GM21723 (cell line): ENCODE measurements at regions not wholly inside any gene's neighbourhood (a gene's known extent, or its start where the extent isn't known, plus 50 kb on each side); places are given as distances from the start of the nearest gene placed in this dataset.
"Not testable (repeated sequence)": the region's sequence is repeated elsewhere in the genome, so short reads cannot be mapped to it uniquely, and the experiment has no call there.

Source experiments
- ATAC-seq: cut with Tn5 transposase; IDR thresholded peaks from one replicate; pipeline ENCODE4 v1.9.1; 2021; ENCODE audit warnings: mild to moderate bottlenecking, moderate library complexity; ENCODE audit not compliant: unreplicated experiment

DNA sequence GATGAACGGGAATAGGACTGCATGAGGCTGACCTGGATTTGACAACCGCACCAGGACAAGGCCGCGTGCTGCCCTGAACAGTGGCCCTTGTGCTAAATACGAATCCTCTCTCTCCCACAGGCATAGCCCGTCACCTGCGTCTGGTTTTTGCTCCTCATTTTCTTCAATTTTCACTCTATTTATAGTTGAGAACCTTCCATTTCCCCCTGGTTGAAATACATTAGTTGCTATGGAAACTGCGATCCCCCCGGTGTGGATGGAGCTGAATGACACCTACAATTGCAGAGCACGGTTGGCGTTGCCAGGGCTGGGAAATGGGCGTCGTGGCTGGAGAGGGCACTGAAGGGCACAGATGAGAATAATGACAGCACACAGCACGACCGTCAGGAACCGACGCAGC lies 158.6 kb upstream of the PITRM1 start:
- ATAC-seq: no peak

DNA sequence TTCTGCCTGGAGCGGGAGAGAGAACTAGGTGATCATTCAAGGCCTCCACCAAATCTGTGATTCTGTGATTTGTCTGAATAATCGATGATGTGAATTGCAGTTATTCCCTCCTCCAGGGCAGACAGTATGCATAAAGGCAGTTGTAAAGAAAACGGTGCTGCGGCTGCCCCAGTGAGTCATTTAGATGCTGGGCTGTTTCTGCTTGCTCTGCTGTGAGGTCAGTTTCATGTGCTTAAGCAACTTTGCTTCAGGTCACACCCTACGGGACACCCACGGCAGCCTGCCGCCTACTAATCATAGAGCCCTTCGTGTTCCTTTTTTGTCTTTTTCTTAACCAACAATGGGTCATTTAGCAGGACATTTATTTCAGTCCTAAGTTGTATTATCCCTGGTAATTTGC lies 158.1 kb upstream of the PITRM1 start:
- ATAC-seq: no peak

DNA sequence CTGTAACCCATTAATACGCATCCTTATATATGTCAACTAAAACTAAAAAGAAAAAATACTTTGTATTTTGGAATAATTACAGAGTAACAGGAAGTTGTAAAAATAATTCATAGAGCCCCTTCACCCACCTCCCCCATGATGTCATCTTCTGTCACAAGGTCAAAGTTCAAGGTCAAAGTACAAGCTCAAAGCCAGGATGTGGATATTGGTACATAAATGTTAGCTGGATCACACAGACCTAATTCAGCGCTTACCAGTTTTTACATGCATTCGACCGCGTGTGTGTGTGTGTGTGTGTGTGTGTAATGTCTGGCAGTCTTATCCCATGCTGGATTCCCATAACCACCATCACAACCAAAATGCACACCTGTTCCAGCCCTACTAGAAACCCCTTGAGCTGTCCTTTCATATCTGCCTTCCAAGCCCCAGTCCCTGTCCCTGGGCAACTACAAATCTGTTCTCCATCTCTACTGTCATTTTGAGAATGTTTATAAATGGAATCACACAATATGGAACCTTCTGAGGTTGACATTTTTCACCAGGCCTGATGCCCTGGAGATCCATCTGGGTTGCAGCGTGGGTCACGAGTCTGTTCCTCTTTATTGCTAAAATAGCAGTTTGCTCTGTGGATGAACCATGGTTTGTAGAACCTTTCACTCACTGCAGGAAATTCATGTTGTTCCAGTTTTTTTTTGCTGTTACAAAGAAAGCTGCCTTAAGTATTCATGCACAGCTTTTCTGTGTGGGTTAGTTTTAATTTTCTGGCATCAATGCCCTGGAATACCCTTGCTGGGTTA lies 153.6 kb upstream of the PITRM1 start:
- no peak for ATAC-seq

DNA sequence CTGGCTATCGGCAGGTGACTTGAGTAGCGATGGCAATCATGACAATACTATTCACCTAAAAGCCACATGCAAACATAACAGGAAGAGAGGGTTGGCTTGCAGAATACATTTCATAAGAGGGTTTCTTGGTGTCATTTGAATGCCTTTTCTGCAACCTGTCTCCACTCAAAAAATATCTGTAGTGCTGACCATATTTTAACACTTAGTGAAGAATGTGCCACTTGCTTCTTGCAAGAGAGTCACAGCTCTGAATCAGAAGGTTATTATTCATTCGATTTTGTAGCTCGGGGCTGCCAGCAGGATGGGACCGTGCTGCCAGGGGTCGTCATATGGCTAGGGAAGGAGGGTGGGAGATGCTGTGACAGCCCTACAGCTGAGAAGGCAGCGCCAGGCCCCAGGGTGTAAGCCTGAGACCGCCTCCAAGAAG lies 152.0 kb upstream of the PITRM1 start:
- no peak for ATAC-seq

DNA sequence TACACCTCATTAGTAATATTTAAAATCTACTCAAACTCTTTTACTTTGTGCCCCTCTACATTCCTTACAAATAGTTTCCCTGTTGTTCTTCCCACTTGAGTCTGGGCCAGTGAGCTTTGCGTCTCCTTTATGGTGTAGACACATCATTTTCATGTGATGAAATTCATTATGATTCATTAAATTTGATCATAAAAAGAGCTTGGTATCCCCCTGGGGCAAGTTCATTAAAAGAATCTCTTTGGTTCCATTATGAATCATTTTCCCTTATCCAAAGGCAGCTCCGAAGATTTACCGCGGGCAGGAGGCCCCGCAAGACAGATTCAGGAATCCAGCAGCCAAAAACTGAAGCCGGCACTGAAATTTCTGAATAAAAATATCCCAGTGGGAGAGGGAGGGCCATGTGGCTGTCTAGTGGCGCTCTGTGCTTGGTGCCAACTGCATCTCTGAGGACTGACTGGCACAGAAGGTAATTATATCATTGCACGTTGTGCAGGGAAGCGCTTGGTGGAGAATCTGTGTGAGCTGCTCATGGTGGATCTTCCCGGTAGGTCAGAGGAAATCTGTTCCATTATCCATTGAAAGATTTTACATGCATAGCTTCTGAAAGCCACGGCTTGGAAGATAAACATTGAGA lies 151.4 kb upstream of the PITRM1 start:
- ATAC-seq: no peak

DNA sequence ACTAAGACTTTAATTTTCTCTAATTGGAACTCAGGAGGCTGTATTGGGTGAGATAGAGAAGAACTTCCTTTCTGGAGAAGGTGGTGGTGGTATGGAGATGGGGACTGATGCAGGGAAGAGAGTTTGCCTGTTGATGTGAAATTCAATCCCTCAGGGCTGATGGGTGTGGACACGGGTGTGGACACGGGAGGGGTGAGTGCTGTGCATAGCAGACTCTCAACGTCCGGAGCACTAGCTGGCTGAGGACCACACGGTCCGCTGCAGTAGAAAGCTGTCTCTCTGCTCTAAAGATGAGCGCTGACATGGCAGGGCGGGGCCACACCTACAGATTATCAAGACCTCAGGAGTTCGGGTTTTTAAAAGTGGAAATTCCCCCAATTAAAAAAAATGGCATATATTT lies 148.5 kb upstream of the PITRM1 start:
- ATAC-seq: no peak

DNA sequence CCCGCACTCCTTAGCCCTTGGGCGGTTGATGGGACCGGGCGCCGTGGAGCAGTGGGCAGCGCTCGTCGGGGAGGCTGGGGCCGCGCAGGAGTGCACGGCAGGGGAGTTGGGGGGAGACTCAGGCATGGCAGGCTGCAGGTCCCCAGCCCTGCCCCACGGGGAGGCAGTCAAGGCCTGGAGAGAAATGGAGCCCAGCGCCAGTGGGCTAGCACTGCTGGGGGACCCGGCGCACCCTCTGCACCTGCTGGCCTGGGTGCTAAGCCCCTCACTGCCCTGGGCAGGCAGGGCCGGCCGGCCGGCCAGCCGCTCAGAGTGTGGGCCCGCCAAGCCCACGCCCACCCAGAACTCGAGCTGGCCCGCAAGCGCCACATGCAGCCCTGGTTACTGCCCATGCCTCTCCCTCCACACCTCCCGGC lies 147.2 kb upstream of the PITRM1 start:
- ATAC-seq: no peak

DNA sequence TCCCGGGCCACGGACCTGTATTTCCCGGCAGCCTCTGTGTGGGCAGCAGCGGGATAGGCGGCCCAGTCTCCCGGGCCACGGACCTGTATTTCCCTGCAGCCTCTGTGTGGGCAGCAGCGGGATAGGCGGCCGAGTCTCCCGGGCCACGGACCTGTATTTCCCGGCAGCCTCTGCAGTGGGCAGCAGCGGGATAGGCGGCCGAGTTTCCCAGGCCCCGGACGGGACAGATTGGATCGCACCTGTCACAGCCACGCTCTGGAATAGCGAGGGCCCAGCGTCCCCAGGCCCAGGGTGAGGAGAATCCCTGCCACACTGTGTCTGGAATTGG lies 145.9 kb upstream of the PITRM1 start:
- not testable (repeated sequence) for ATAC-seq

DNA sequence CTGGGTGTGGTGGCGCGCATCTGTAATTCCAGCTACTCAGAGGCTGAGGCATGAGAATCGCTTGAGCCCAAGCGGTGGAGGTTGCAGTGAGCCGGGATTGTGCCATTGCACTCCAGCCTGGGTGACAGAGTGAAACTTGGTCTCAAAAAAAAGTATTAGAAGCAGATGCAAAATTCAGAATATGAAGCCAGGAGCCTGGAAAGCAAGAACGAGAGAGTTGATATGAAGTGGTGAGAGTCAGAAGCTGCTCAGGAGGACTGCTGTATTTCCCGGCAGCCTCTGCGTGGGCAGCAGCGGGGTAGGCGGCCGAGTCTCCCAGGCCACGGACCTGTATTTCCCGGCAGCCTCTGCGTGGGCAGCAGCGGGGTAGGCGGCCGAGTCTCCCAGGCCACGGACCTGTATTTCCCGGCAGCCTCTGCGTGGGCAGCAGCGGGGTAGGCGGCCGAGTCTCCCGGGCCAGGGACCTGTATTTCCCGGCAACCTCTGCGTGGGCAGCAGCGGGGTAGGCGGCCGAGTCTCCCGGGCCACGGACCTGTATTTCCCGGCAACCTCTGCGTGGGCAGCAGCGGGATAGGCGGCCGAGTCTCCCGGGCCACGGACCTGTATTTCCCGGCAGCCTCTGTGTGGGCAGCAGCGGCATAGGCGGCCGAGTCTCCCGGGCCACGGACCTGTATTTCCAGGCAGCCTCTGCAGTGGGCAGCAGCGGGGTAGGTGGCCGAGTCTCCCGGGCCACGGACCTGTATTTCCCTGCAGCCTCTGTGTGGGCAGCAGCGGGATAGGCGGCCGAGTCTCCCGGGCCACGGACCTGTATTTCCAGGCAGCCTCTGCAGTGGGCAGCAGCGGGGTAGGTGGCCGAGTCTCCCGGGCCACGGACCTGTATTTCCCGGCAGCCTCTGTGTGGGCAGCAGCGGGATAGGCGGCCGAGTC lies 145.2 kb upstream of the PITRM1 start:
- not testable (repeated sequence) for ATAC-seq

DNA sequence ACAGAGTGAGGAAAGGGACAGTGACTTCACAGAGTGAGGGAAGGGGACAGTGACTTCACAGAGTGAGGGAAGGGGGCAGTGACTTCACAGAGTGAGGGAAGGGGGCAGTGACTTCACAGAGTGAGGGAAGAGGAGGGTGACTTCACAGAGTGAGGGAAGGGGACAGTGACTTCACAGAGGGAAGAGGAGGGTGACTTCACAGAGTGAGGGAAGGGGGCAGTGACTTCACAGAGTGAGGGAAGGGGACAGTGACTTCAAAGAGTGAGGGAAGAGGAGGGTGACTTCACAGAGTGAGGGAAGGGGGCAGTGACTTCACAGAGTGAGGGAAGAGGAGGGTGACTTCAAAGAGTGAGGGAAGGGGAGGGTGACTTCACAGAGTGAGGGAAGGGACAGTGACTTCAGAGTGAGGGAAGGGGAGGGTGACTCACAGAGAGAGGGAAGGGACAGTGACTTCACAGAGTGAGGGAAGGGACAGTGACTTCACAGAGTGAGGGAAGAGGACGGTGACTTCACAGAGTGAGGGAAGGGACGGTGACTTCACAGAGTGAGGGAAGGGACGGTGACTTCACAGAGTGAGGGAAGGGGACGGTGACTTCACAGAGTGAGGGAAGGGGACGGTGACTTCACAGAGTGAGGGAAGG lies 142.0 kb upstream of the PITRM1 start:
- ATAC-seq: not testable (repeated sequence)

DNA sequence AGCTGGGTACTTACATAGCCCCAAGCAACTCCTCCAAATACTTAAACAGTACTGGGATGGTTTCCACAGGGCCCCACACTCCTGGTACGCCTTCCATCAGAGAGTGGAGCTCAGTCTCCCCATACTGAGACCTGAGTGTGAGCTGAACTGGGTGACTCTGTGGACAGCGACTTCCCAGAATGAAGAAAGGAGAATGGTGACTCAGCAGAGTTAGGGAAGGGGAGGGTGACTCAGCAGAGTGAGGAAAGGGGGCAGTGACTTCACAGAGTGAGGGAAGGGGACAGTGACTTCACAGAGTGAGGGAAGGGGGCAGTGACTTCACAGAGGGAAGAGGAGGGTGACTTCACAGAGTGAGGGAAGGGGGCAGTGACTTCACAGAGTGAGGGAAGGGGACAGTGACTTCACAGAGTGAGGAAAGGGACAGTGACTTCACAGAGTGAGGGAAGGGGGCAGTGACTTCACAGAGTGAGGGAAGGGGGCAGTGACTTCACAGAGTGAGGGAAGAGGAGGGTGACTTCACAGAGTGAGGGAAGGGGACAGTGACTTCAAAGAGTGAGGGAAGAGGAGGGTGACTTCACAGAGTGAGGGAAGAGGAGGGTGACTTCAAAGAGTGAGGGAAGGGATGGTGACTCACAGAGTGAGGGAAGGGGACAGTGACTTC lies 141.3 kb upstream of the PITRM1 start:
- ATAC-seq: not testable (repeated sequence)

DNA sequence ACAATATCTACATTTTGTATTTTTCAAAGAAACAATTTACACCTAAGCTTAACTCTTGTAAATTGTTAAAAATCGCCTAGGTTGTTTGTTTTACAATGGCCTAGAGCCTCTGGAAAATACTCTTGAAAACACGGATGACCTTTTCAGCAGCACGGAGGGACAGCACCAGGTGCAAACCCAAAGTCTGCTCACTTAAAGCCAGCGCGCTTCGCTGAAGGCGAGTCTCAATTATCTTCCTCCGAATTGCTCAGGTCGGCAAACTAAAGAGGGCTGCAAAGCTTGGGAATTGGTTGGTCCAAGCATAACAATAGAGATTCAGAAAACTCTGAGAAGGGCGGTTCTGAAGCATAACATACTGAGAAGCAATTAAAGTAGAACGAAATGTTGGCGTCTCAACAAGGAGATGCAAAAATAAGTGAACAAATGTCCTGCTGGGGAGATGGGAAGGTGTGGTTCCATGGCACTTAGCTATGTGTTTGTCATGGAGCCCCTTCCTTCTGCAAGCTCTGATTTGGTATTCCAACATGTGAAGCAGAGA lies 139.9 kb upstream of the PITRM1 start:
- ATAC-seq: no peak

DNA sequence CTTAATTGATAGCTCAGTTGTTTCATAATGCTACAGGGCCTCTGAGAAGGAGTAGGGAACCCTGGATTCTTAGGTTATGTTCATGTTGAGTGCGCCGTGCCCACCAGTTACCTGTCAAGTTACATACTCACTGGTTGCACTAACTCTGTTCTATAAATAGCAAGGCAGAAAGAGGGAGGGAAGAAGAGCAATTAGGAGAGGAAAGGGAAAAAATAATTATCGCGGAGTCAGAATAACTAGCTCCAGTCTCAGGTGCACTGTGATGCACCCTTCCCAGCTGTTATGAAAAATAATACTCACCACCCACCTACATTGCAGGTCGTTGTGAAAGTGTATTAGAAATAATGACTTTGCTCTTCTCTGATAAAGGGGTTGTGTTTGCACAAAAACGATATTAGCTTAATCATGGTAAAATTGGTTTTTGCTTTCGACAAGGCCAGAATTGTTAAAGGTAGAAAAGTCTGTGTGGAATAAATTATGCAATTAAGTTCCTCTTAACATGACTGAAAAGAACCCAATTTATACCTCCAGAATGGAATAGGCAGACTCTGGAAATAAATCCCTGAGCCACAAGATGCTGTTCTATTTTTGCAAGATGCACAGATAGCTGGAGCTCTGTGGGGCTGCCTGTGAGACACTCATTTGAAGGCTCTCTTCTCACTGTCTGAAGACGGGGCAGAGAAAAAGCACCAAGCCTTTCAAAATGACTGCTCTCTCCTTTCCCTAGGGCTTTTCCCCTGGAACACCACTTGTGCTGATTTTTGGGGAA lies 137.6 kb upstream of the PITRM1 start:
- ATAC-seq: no peak

DNA sequence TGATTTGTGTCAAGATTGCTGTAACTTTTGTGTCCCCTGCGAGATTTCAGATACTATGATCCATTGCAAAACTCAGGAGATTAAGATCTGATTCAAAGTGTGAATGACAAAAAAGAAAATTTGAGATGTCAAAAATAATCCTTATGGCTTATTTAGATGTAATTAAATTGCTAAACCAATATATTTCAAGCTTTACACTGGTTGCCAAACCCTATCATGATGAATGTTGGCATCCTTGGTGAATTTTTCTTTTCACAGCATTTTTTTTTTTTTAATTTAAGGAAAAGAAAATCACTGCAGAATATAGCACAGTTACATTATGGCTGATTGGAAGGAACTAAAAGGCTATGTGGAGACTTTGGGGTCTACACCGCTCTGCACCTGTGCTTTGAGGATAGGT lies 133.5 kb upstream of the PITRM1 start:
- no peak for ATAC-seq

DNA sequence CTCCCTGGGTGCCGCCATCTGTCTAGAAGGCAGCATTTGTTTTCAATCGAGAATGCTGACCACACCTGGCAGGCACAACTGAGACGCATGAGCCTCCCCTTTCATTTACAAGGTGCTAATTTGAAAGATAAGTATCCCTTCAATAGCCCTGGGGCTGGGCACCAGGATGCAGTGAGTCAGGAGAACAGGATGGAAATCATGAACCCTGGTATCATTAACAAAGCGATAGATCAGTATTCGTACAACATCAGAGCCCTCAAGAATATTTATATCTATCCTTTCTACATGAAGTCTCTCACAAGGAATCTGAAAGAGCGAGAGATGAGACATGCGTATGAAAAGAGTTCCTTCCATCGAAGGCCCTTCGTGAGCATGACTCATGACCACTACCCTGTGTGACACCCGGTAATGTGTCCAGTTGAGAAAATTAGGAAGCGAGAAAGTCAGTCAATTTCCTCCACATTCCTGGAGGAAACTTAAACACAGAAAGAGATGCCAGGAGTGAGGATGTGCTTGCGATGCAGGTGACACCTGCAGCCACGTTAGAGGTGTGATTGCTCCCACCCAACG lies 123.1 kb upstream of the PITRM1 start:
- ATAC-seq: no peak

DNA sequence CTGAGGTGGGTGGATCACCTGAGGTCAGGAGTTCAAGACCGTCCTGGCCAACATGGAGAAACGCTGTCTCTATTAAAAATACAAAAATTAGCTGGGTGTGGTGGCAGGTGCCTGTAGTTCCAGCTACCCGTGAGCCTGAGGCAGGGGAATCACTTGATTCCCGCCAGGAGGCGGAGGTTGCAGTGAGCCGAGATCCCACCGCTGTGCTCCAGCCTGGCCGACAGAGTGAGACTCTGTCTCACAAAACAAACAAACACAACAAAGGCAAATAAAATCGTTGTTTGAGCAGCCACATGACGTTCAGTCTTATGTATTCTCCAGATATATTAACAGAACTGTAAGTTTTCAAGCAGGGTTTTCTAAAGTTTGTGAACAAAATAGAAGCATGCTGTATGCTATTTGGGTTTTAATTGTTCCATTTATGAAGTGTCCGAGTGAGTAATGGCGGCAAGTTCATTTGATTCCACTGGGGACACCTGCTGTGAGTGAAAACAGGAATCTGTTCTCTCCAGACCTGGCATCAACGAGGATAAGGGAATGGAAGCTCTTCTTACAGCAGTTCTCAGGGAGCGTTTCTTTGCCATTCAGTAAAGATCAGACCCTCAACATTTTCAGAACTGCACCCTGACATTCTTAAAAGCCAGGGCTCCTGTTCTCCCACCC lies 122.5 kb upstream of the PITRM1 start:
- no peak for ATAC-seq

DNA sequence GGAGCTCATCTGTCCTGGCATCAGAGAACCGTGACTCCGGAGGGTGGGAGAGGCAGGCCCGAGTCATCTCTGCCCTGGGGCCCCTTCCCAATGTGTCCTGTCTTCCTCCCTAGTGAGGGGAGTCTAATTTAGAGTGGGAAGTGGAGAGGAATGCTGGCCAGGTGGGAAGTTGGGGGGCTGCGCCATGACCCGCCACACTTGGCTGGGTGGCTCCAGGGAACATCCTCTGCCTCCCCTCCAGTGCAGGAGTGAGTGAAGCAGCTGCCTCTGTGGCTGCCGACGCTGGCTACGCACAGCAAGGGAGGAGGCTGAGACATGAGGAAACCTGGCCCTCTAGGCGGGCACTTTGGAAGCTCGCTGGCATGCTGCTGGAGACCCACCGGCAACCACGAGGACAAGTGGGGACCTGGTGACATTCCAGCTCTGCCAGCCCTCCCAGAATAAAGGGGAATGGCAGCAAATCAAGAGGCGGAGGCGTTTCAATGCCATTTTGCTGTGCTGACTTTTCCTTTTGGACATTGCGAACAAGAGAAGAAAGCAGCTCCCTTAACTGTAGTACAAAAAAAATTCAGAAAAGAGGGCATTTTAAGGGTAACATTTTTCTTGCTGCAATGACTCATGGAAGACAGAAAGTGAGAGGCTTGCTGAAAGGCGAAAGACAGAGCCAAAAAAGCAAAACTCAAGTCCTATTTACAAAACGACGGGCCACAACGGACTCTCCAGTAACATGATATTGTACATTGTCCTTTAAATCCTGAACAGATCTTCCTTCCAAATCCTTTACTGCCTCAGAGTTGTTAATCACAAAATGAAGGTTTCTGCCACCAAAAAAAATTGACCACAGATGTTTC lies 121.2 kb upstream of the PITRM1 start:
- no peak for ATAC-seq

DNA sequence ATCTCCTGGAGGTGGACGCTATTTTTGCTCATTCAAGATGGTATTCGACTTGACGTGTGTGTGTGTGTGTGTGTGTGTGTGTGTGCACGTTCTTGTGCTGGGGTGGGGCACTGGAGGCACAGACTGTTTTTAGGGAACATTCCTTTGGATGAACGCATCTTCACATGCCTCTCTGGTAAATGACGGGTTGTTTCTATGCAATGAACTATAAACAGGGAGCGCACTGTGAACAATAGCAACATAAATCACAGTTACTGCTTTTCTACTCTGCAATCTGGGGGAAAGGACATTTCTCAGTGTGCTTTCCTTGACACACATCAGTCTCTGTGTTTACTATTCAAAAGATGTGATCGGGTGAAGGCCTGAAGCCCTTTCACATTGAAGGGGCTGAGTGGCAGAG lies 120.1 kb upstream of the PITRM1 start:
- ATAC-seq: no peak
